Upper lobe of left lung (tissue), 4 donors: ENCODE measurements at regions not wholly inside any gene's neighbourhood (a gene's known extent, or its start where the extent isn't known, plus 50 kb on each side); places are given as distances from the start of the nearest gene placed in this dataset.

Experiments used
- EP300 ChIP-seq, 4 donors: sonication (generic); formaldehyde crosslinking; IDR thresholded peaks; one replicate each; pipeline ENCODE4 v1.5.1; 2017; ENCODE audit warnings: antibody characterized with exemption in 4 of 4, control low read depth in 2 of 4
- POLR2A ChIP-seq, 4 donors: fragments of 450-650 bp; IDR thresholded peaks; one replicate each; pipeline ENCODE4 v1.5.1; 2016 to 2017; ENCODE audit warnings: antibody characterized with exemption in 4 of 4, mild to moderate bottlenecking in 2 of 4
- POLR2AphosphoS5 ChIP-seq, 2 donors: sonication (generic); formaldehyde crosslinking; IDR thresholded peaks; one replicate each; pipeline ENCODE4 v1.5.1; 2017; ENCODE audit warnings: antibody characterized with exemption in 2 of 2
- TF ChIP-seq, protein P1 (sequence below), 6 experiments: fragments of 450-650 bp in 4 of 6; fragments of 200-600 bp in 2 of 6; sonication (generic) in 2 of 6; IDR thresholded peaks; one replicate each; pipeline ENCODE4 v1.5.1; 2016 to 2019; ENCODE audit warnings: antibody characterized with exemption in 6 of 6

DNA sequence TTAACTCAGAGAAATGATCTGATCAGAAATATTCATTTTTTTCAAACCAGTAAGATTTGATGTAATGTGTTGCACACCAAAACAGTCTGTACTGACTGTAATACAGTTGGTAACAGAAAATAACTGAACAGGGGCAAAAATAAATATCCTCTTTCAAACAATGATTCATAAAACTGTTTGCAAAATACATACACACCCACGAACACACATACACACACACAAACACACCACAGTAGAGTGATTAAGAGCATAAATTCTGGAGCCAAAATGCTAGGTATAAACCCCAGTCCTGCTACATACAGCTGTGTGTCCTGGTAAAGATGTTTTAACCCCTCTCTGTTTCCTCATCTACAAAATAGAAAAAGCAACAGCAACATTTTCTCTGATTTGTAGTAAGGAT, 376.6 kb downstream of the PDGFC start:
- TF ChIP-seq, protein P1, sequence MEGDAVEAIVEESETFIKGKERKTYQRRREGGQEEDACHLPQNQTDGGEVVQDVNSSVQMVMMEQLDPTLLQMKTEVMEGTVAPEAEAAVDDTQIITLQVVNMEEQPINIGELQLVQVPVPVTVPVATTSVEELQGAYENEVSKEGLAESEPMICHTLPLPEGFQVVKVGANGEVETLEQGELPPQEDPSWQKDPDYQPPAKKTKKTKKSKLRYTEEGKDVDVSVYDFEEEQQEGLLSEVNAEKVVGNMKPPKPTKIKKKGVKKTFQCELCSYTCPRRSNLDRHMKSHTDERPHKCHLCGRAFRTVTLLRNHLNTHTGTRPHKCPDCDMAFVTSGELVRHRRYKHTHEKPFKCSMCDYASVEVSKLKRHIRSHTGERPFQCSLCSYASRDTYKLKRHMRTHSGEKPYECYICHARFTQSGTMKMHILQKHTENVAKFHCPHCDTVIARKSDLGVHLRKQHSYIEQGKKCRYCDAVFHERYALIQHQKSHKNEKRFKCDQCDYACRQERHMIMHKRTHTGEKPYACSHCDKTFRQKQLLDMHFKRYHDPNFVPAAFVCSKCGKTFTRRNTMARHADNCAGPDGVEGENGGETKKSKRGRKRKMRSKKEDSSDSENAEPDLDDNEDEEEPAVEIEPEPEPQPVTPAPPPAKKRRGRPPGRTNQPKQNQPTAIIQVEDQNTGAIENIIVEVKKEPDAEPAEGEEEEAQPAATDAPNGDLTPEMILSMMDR (IDR thresholded peaks at IDR 0.05) = no peak
- TF ChIP-seq POLR2A (IDR thresholded peaks at IDR 0.05) (no peak), EP300 (IDR thresholded peaks at IDR 0.05) (no peak), POLR2AphosphoS5 (IDR thresholded peaks at IDR 0.05) (no peak)
